ENCODE measurements at regions not wholly inside any gene's neighbourhood (a gene's known extent, or its start where the extent isn't known, plus 50 kb on each side); places are given as distances from the start of the nearest gene placed in this dataset.

- DNase-seq (ENCODE audit: extremely low read depth in 1 of 2, low read depth in 1 of 2), result no peak
These were observed 272.3 kb downstream of the PTPRU start for GRCh38 chr1:29508458-29509107.

GRCh38 chr1:29506678-29507225 lies 270.4 kb downstream of the PTPRU start:
- DNase-seq (ENCODE audit: extremely low read depth in 1 of 2, low read depth in 1 of 2), result no peak

- DNase-seq (ENCODE audit: extremely low read depth in 1 of 2, low read depth in 1 of 2), result no peak
These were observed 269.4 kb downstream of the PTPRU start for GRCh38 chr1:29505532-29506220.

GRCh38 chr1:29504709-29505410 lies 268.5 kb downstream of the PTPRU start:
- DNase-seq (ENCODE audit: extremely low read depth in 1 of 2, low read depth in 1 of 2), result no peak

GRCh38 chr1:29504196-29504595 lies 267.9 kb downstream of the PTPRU start:
- no peak for DNase-seq (ENCODE audit: extremely low read depth in 1 of 2, low read depth in 1 of 2)

- no peak for DNase-seq (ENCODE audit: extremely low read depth in 1 of 2, low read depth in 1 of 2)
These were observed 266.9 kb downstream of the PTPRU start for GRCh38 chr1:29502911-29503840.

- no peak for DNase-seq (ENCODE audit: extremely low read depth in 1 of 2, low read depth in 1 of 2)
These were observed 266.0 kb downstream of the PTPRU start for GRCh38 chr1:29502225-29502910.

- DNase-seq (ENCODE audit: extremely low read depth in 1 of 2, low read depth in 1 of 2), result no peak
These were observed 265.1 kb downstream of the PTPRU start for GRCh38 chr1:29501227-29501976.

- no peak for DNase-seq (ENCODE audit: extremely low read depth in 1 of 2, low read depth in 1 of 2)
These were observed 264.3 kb downstream of the PTPRU start for GRCh38 chr1:29500651-29501050.

GRCh38 chr1:29500041-29500440 lies 263.7 kb downstream of the PTPRU start:
- DNase-seq (ENCODE audit: extremely low read depth in 1 of 2, low read depth in 1 of 2), result no peak

- DNase-seq (ENCODE audit: extremely low read depth in 1 of 2, low read depth in 1 of 2), result no peak
These were observed 262.9 kb downstream of the PTPRU start for GRCh38 chr1:29499104-29499650.

- no peak for DNase-seq (ENCODE audit: extremely low read depth in 1 of 2, low read depth in 1 of 2)
These were observed 262.1 kb downstream of the PTPRU start for GRCh38 chr1:29498126-29499103.

- DNase-seq (ENCODE audit: extremely low read depth in 1 of 2, low read depth in 1 of 2), result no peak
These were observed 261.2 kb downstream of the PTPRU start for GRCh38 chr1:29497395-29498125.

GRCh38 chr1:29496701-29497100 lies 260.4 kb downstream of the PTPRU start:
- DNase-seq (ENCODE audit: extremely low read depth in 1 of 2, low read depth in 1 of 2), result no peak

- DNase-seq (ENCODE audit: extremely low read depth in 1 of 2, low read depth in 1 of 2), result no peak
These were observed 254.0 kb downstream of the PTPRU start for GRCh38 chr1:29490204-29490934.

GRCh38 chr1:29489471-29489870 lies 253.1 kb downstream of the PTPRU start:
- no peak for DNase-seq (ENCODE audit: extremely low read depth in 1 of 2, low read depth in 1 of 2)
